DOHH2 (cell line): ENCODE measurements at regions not wholly inside any gene's neighbourhood (a gene's known extent, or its start where the extent isn't known, plus 50 kb on each side); places are given as distances from the start of the nearest gene placed in this dataset.

Experiments used
- CTCF ChIP-seq: fragments of 200-600 bp; sonication (generic); IDR thresholded peaks from one replicate; pipeline ENCODE4 v1.5.1; 2014; ENCODE audit warnings: antibody characterized with exemption, mild to moderate bottlenecking, low read depth, low read length; ENCODE audit not compliant: poor library complexity, severe bottlenecking
- EZH2phosphoT487 ChIP-seq: fragments of 200-600 bp; sonication (generic); IDR thresholded peaks from 2 replicates; pipeline ENCODE4 v1.6.1; 2017; ENCODE audit warnings: borderline replicate concordance, mild to moderate bottlenecking, antibody characterized with exemption, low read length, moderate library complexity, mixed read lengths

GRCh38 chr10:78953113-78953798 is 115.5 kb upstream of the ZMIZ1 start:
- TF ChIP-seq CTCF = no peak
- peak; percentile 98; the same call in 1 of the 2 replicates for TF ChIP-seq EZH2phosphoT487
